Panc1 (cell line): ENCODE measurements at regions not wholly inside any gene's neighbourhood (a gene's known extent, or its start where the extent isn't known, plus 50 kb on each side); places are given as distances from the start of the nearest gene placed in this dataset.

Experiments used
- ATAC-seq: fragments of 200-7000 bp; cut with Tn5 transposase; 2 replicates; pipeline ENCODE4 v1.9.1; 2020; ENCODE audit warnings: mild to moderate bottlenecking, moderate library complexity
- BruUV-seq: library from RNA; stranded (reverse); fragments of 400-500 nt; replicated peaks from 2 replicates; lab custom pipeline; 2021; lab: Mats Ljungman, UMichigan
- CTCF ChIA-PET: fragments of 300-600 bp; sonication (Branson Sonifier 250); formaldehyde crosslinking; loops from one replicate; lab custom pipeline; 2022; ENCODE audit warnings: antibody characterized with exemption; lab: Charles Lee
- POLR2A ChIA-PET: fragments of 300-600 bp; sonication (Branson Sonifier 250); formaldehyde crosslinking; loops from one replicate; lab custom pipeline; 2022; ENCODE audit warnings: antibody characterized with exemption; lab: Charles Lee
- DNase-seq: peaks from one replicate; pipeline ENCODE4 v3.0.0-alpha.2; 2010; ENCODE audit warnings: low read depth, low spot score
- H3K27ac ChIP-seq: 2 replicates; pipeline ENCODE4 v1.5.1; 2011; ENCODE audit warnings: mild to moderate bottlenecking, low read length, inconsistent platforms
- H3K27me3 ChIP-seq: fragments of 200-500 bp; sonication (Bioruptor generic); 2 replicates; pipeline ENCODE4 v1.6.0; 2014; ENCODE audit warnings: low read length, inconsistent platforms; ENCODE audit not compliant: control insufficient read depth, insufficient read depth
- H3K36me3 ChIP-seq: fragments of 200-500 bp; sonication (Bioruptor generic); 2 replicates; pipeline ENCODE4 v1.5.1; 2014; ENCODE audit warnings: inconsistent platforms, mild to moderate bottlenecking, low read length, moderate library complexity; ENCODE audit not compliant: control insufficient read depth, insufficient read depth
- H3K4me1 ChIP-seq: 2 replicates; pipeline ENCODE4 v1.5.1; 2011; ENCODE audit warnings: inconsistent platforms, mild to moderate bottlenecking, low read length, moderate library complexity; ENCODE audit not compliant: control insufficient read depth, insufficient read depth
- H3K4me3 ChIP-seq, 2 experiments: 2 replicates each; pipeline ENCODE4 v1.5.1; 2011 to 2012; ENCODE audit warnings: low read depth in 2 of 2, low read length in 2 of 2, mild to moderate bottlenecking in 2 of 2, inconsistent platforms in 1 of 2, moderate library complexity in 1 of 2
- H3K9me3 ChIP-seq: fragments of 200-500 bp; sonication (Bioruptor generic); 2 replicates; pipeline ENCODE4 v1.5.1; 2014; ENCODE audit warnings: low read depth, mild to moderate bottlenecking, inconsistent platforms, low read length, moderate library complexity; ENCODE audit not compliant: control insufficient read depth, insufficient read depth
- CTCF ChIP-seq: fragments of 450-650 bp; IDR thresholded peaks from 2 replicates; pipeline ENCODE4 v1.5.1; 2017; ENCODE audit warnings: mild to moderate bottlenecking
- POLR2AphosphoS5 ChIP-seq: IDR thresholded peaks from 2 replicates; pipeline ENCODE4 v1.6.1; 2012; ENCODE audit warnings: mild to moderate bottlenecking, low read depth, low read length, moderate library complexity
- REST ChIP-seq, 2 experiments: IDR thresholded peaks; 2 replicates each; pipeline ENCODE4 v1.6.1; 2011 to 2012; ENCODE audit warnings: low read depth in 2 of 2, control low read depth in 1 of 2, low read length in 1 of 2, mild to moderate bottlenecking in 1 of 2, moderate library complexity in 1 of 2; ENCODE audit not compliant: insufficient read depth in 1 of 2
- SIN3A ChIP-seq: IDR thresholded peaks from 2 replicates; pipeline ENCODE4 v1.6.1; 2012; ENCODE audit warnings: low read depth, mild to moderate bottlenecking, low read length, moderate library complexity, borderline replicate concordance; ENCODE audit not compliant: insufficient read depth
- TCF7L2 ChIP-seq: IDR thresholded peaks from 2 replicates; pipeline ENCODE4 v1.6.1; 2011; ENCODE audit warnings: mild to moderate bottlenecking, low read depth, low read length, inconsistent platforms
- in situ Hi-C: cut with HindIII; loops from 2 replicates; pipeline ENCODE4 v1.10.0; 2016; ENCODE audit warnings: low sequenced_read_pairs, low pct_unique_long_range_greater_than_20kb
- intact Hi-C: fragments of 100-400 bp; cut with micrococcal nuclease; formaldehyde crosslinking; loops from one replicate; pipeline ENCODE4 v1.10.0; 2022; ENCODE audit not compliant: unreplicated experiment

- Histone ChIP-seq H3K27ac (no peak overlapping the region), H3K9me3 (no peaks in the 10 kb centered on the region), H3K27me3 (peaks cover under 1% of the 10 kb centered on the region; the same call in 1 of the 2 replicates), H3K4me1 (no peaks in the 10 kb centered on the region), H3K36me3 (no peaks in the 10 kb centered on the region), H3K4me3 (no peak overlapping the region)
- no peak for DNase-seq
- ChIA-PET POLR2A (no interaction called here), CTCF (no interaction called here)
- no peak for ATAC-seq
- no TSS peak for BruUV-seq
- TF ChIP-seq SIN3A (no peak), CTCF (no peak), POLR2AphosphoS5 (no peak), REST (IDR thresholded peaks at IDR 0.05; ENCODE audit: insufficient read depth in 1 of 2, low read depth in 2 of 2, low read length in 1 of 2) (no peak), TCF7L2 (no peak)
- in situ Hi-C loops, result no loop called here
- intact Hi-C loops, result no loop called here
These were observed 84.4 kb upstream of the ETV6 start for GRCh38 chr12:11564984-11565651.

GRCh38 chr12:11565752-11566151 lies 83.7 kb upstream of the ETV6 start:
- DNase-seq (no peak), ATAC-seq (no peak)
- POLR2A ChIA-PET, result no interaction called here
- TF ChIP-seq POLR2AphosphoS5, result no peak
- no peak for TF ChIP-seq CTCF
- no peak for TF ChIP-seq REST (IDR thresholded peaks at IDR 0.05; ENCODE audit: insufficient read depth in 1 of 2, low read depth in 2 of 2, low read length in 1 of 2)
- no peak for TF ChIP-seq SIN3A
- no peak for TF ChIP-seq TCF7L2
- Histone ChIP-seq H3K4me1 (no peaks in the 10 kb centered on the region), H3K9me3 (no peaks in the 10 kb centered on the region), H3K27ac (no peak overlapping the region), H3K4me3 (no peak overlapping the region), H3K36me3 (no peaks in the 10 kb centered on the region), H3K27me3 (no peaks in the 10 kb centered on the region; the same call in 1 of the 2 replicates)
- in situ Hi-C loops (no loop called here), intact Hi-C loops (no loop called here)
- CTCF ChIA-PET, result no interaction called here
- BruUV-seq, result no TSS peak
